Gastrocnemius medialis (tissue), 4 donors: ENCODE measurements at regions not wholly inside any gene's neighbourhood (a gene's known extent, or its start where the extent isn't known, plus 50 kb on each side); places are given as distances from the start of the nearest gene placed in this dataset.
"Not testable (repeated sequence)": the region's sequence is repeated elsewhere in the genome, so short reads cannot be mapped to it uniquely, and the experiment has no call there.

ENCODE experiments used
- ATAC-seq, 2 donors: fragments of 150-250 bp; one replicate each; pipeline ENCODE4 v1.9.1; 2016
- DNase-seq, 2 donors: peaks; one replicate each; pipeline ENCODE4 v3.0.0-alpha.2; 2019
- H3K27ac ChIP-seq, 4 donors: fragments of 200-600 bp; sonication (generic); 1 replicate in 1 of 4; 2 replicates in 3 of 4; pipeline ENCODE4 v1.5.1; 2016 to 2018; ENCODE audit warnings: mild to moderate bottlenecking in 2 of 4, moderate library complexity in 1 of 4
- H3K27me3 ChIP-seq, 3 donors: fragments of 200-600 bp; sonication (generic) in 2 of 3; 1 replicate in 1 of 3; 2 replicates in 2 of 3; pipeline versions ENCODE4 v1.5.1 to v1.6.0; 2016 to 2019; ENCODE audit warnings: mild to moderate bottlenecking in 1 of 3, moderate library complexity in 1 of 3
- H3K36me3 ChIP-seq, 2 donors: fragments of 200-600 bp; sonication (generic) in 1 of 2; one replicate each; pipeline ENCODE4 v1.5.1; 2017 to 2018
- H3K4me1 ChIP-seq, 2 donors: fragments of 200-600 bp; sonication (generic) in 1 of 2; one replicate each; pipeline ENCODE4 v1.5.1; 2016 to 2017; ENCODE audit warnings: mild to moderate bottlenecking in 2 of 2
- H3K4me3 ChIP-seq, 4 donors: fragments of 200-600 bp; sonication (generic) in 3 of 4; 1 replicate in 1 of 4; 2 replicates in 3 of 4; pipeline ENCODE4 v1.5.1; 2016 to 2019; ENCODE audit warnings: mild to moderate bottlenecking in 2 of 4
- H3K9me3 ChIP-seq, 3 donors: fragments of 200-600 bp; sonication (generic) in 2 of 3; 1 replicate in 1 of 3; 2 replicates in 2 of 3; pipeline ENCODE4 v1.5.1; 2016 to 2019
- CTCF ChIP-seq, 5 experiments: fragments of 450-650 bp in 3 of 5; fragments of 200-600 bp in 2 of 5; sonication (generic) in 2 of 5; IDR thresholded peaks in 4 of 5; conservative IDR thresholded peaks in 1 of 5; 1 replicate in 4 of 5; 2 replicates in 1 of 5; pipeline ENCODE4 v1.5.1; 2016 to 2019; ENCODE audit warnings: antibody characterized with exemption in 5 of 5, mild to moderate bottlenecking in 3 of 5, moderate library complexity in 3 of 5
- POLR2A ChIP-seq, 2 donors: fragments of 450-650 bp; IDR thresholded peaks; one replicate each; pipeline ENCODE4 v1.6.1; 2017; ENCODE audit warnings: antibody characterized with exemption in 2 of 2, mild to moderate bottlenecking in 2 of 2, moderate library complexity in 2 of 2
- in situ Hi-C, 4 donors: fragments of 200-750 bp; cut with MboI; loops; one replicate each; pipeline versions ENCODE4 v1.15.0 to v1.8.0; 2017; ENCODE audit warnings: low sequenced_read_pairs in 4 of 4
- intact Hi-C: fragments of 100-400 bp; cut with DNase I; formaldehyde crosslinking; loops from one replicate; pipeline ENCODE4 v1.15.1; 2023; ENCODE audit warnings: low total_unique reads

GRCh38 chr2:235220331-235220730, 268.5 kb downstream of the SH3BP4 start:
- in situ Hi-C loops (no loop called here), intact Hi-C loops (no loop called here)
- ATAC-seq (no peak), DNase-seq (no peak)
- TF ChIP-seq CTCF (IDR thresholded peaks at IDR 0.05 in 4 of 5, conservative IDR thresholded peaks at IDR 0.05 in 1 of 5) = no peak
- no peak for TF ChIP-seq POLR2A (IDR thresholded peaks at IDR 0.05)
- Histone ChIP-seq H3K36me3 (no peaks in the 10 kb centered on the region), H3K9me3 (no peaks in the 10 kb centered on the region), H3K27me3 (no peaks in the 10 kb centered on the region), H3K4me3 (no peak overlapping the region), H3K27ac (no peak overlapping the region), H3K4me1 (no peaks in the 10 kb centered on the region)

- H3K36me3 ChIP-seq = no peaks in the 10 kb centered on the region
Measured at GRCh38 chr2:235223011-235223410, 270.8 kb upstream of the AGAP1 start.

GRCh38 chr2:235224410-235224809, 269.4 kb upstream of the AGAP1 start:
- intact Hi-C loops = no loop called here
- Histone ChIP-seq H3K27me3 (peaks cover 0 to 3% (median 0%) of the 10 kb centered on the region in 3 donors), H3K9me3 (no peaks in the 10 kb centered on the region), H3K4me3 (no peak overlapping the region), H3K4me1 (no peaks in the 10 kb centered on the region), H3K36me3 (no peaks in the 10 kb centered on the region), H3K27ac (no peak overlapping the region)
- in situ Hi-C loops = no loop called here
- no peak for TF ChIP-seq POLR2A (IDR thresholded peaks at IDR 0.05)
- TF ChIP-seq CTCF (IDR thresholded peaks at IDR 0.05 in 4 of 5, conservative IDR thresholded peaks at IDR 0.05 in 1 of 5) = no peak
- DNase-seq = no peak
- ATAC-seq = no peak

More at GRCh38 chr2:235223011-235223410, 270.8 kb upstream of the AGAP1 start:
- intact Hi-C loops = no loop called here
- no peak for ATAC-seq
- Histone ChIP-seq H3K4me1 (no peaks in the 10 kb centered on the region), H3K4me3 (no peak overlapping the region), H3K27ac (no peak overlapping the region), H3K9me3 (no peaks in the 10 kb centered on the region), H3K27me3 (peaks cover 0 to 3% (median 0%) of the 10 kb centered on the region in 3 donors)
- DNase-seq = no peak
- in situ Hi-C loops = no loop called here
- TF ChIP-seq POLR2A (IDR thresholded peaks at IDR 0.05) (no peak), CTCF (IDR thresholded peaks at IDR 0.05 in 4 of 5, conservative IDR thresholded peaks at IDR 0.05 in 1 of 5) (no peak)

- peaks cover 0 to 3% (median 0%) of the 10 kb centered on the region in 3 donors for H3K27me3 ChIP-seq
- intact Hi-C loops = no loop called here
- no peak for TF ChIP-seq CTCF (IDR thresholded peaks at IDR 0.05 in 4 of 5, conservative IDR thresholded peaks at IDR 0.05 in 1 of 5)
- TF ChIP-seq POLR2A (IDR thresholded peaks at IDR 0.05) = no peak
- H3K4me1 ChIP-seq = no peaks in the 10 kb centered on the region
- H3K36me3 ChIP-seq = no peaks in the 10 kb centered on the region
- no peak overlapping the region for H3K4me3 ChIP-seq
- in situ Hi-C loops = no loop called here
- no peak overlapping the region for H3K27ac ChIP-seq
- no peaks in the 10 kb centered on the region for H3K9me3 ChIP-seq
- ATAC-seq (no peak), DNase-seq (no peak)
Measured at GRCh38 chr2:235225261-235225660, 268.6 kb upstream of the AGAP1 start.

- Histone ChIP-seq H3K4me3 (no peak overlapping the region), H3K27ac (no peak overlapping the region), H3K27me3 (peaks cover 0 to 3% (median 0%) of the 10 kb centered on the region in 3 donors), H3K36me3 (no peaks in the 10 kb centered on the region), H3K4me1 (no peaks in the 10 kb centered on the region), H3K9me3 (no peaks in the 10 kb centered on the region)
- in situ Hi-C loops = no loop called here
- TF ChIP-seq POLR2A (IDR thresholded peaks at IDR 0.05) (no peak), CTCF (IDR thresholded peaks at IDR 0.05 in 4 of 5, conservative IDR thresholded peaks at IDR 0.05 in 1 of 5) (no peak)
- intact Hi-C loops = no loop called here
- ATAC-seq (no peak), DNase-seq (no peak)
Measured at GRCh38 chr2:235227590-235227989, 266.3 kb upstream of the AGAP1 start.

GRCh38 chr2:235228422-235228821, 265.4 kb upstream of the AGAP1 start:
- H3K4me3 ChIP-seq, in situ Hi-C loops, H3K27me3 ChIP-seq, H3K4me1 ChIP-seq, H3K36me3 ChIP-seq, H3K9me3 ChIP-seq, DNase-seq, H3K27ac ChIP-seq, ATAC-seq, intact Hi-C loops: not testable (repeated sequence)
